ENCODE measurements at regions not wholly inside any gene's neighbourhood (a gene's known extent, or its start where the extent isn't known, plus 50 kb on each side); places are given as distances from the start of the nearest gene placed in this dataset.

DNA sequence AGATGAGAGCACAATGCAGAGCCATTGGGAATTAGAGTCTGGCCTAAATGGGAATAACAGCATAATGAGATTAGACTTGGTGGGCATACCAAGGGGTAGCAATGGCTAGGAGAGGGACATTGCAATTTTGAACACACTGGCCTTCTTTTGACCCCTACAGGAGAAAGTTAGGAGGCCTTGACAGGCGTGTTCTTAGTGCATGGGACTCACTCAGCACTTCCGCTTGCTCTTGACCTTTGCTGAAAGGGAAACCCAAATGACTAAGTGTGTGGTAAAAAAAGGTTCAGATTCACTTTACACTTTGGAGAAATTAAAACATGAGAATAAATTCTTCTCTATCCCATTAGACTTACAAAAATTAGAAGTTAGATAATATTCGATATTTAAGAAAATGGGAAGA is 317.4 kb downstream of the DIPK2A start:
- Histone ChIP-seq H3K36me3 (ENCODE audit: control insufficient read depth in 4 of 4, insufficient read depth in 3 of 4, low read depth in 1 of 4, low read length in 3 of 4) (no peaks in the 10 kb centered on the region), H3K27me3 (ENCODE audit: control insufficient read depth in 4 of 4, insufficient read depth in 4 of 4, low read length in 3 of 4) (no peaks in the 10 kb centered on the region), H3K9ac (ENCODE audit: low read depth in 1 of 2, low read length in 2 of 2) (no peak overlapping the region), H3K4me1 (ENCODE audit: control insufficient read depth in 4 of 4, insufficient read depth in 4 of 4, low read length in 3 of 4) (no peaks in the 10 kb centered on the region), H3K4me3 (ENCODE audit: low read depth in 1 of 3, low read length in 3 of 3) (no peak overlapping the region), H3K9me3 (ENCODE audit: control insufficient read depth in 4 of 4, low read length in 3 of 4) (peaks cover 0 to 1% (median 0%) of the 10 kb centered on the region in 4 donors), H3K27ac (ENCODE audit: low read depth in 1 of 2, low read length in 2 of 2) (no peak overlapping the region)
- TF ChIP-seq, protein P1, sequence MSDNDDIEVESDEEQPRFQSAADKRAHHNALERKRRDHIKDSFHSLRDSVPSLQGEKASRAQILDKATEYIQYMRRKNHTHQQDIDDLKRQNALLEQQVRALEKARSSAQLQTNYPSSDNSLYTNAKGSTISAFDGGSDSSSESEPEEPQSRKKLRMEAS (IDR thresholded peaks at IDR 0.05), result no peak
- TF ChIP-seq SP1 (IDR thresholded peaks at IDR 0.05) (no peak), FOXA1 (IDR thresholded peaks at IDR 0.05) (no peak), YY1 (IDR thresholded peaks at IDR 0.05) (no peak), EGR1 (IDR thresholded peaks at IDR 0.05; ENCODE audit: low read depth in 2 of 2) (no peak)
- TF ChIP-seq, protein P2, sequence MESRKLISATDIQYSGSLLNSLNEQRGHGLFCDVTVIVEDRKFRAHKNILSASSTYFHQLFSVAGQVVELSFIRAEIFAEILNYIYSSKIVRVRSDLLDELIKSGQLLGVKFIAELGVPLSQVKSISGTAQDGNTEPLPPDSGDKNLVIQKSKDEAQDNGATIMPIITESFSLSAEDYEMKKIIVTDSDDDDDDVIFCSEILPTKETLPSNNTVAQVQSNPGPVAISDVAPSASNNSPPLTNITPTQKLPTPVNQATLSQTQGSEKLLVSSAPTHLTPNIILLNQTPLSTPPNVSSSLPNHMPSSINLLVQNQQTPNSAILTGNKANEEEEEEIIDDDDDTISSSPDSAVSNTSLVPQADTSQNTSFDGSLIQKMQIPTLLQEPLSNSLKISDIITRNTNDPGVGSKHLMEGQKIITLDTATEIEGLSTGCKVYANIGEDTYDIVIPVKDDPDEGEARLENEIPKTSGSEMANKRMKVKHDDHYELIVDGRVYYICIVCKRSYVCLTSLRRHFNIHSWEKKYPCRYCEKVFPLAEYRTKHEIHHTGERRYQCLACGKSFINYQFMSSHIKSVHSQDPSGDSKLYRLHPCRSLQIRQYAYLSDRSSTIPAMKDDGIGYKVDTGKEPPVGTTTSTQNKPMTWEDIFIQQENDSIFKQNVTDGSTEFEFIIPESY (IDR thresholded peaks at IDR 0.05), result no peak
- WGBS, result 95% methylated on average over 3 of the region's 3 CpGs
- DNase-seq (ENCODE audit: low spot score), result no peak

DNA sequence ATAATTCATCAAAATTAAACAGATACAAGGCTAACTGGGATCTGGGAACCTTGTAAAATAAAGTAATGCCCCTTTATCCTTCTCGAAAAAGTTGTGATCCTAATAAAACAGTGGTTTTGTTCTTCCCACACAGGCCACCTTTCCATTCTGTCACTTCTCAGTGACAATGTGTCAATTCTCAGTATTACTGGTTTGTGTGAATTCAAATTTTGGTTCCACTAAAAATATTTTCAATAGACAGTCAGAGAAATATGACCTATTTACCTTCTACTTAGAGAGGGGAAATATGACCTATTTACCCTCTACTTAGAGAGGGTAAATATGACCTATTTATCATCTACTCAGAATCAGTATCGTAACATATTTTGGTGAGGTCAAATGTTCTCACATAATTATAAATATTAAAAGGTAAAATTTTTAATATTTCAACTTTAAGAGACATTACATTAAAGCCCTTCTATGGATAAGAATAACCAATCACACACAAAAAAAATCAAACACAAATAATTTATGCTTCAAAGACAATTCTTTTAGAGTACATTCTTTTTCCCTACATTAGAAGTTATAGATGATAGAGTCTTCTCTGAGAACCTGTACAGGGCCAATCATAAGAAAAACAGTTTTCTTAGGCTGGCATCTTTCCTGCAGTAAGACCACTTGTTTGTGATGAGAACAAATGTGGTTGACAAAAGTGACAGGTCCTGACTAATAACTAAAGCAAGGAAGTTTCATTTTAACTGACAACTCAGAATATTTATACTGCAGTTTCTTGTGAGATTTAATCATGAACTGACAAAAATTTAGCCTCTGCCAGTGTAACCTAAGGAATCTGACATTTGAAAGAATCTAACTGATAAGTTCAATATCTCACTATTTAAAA is 323.3 kb downstream of the DIPK2A start:
- Histone ChIP-seq H3K4me3 (ENCODE audit: low read depth in 1 of 3, low read length in 3 of 3) (no peak overlapping the region), H3K9ac (ENCODE audit: low read depth in 1 of 2, low read length in 2 of 2) (no peak overlapping the region), H3K36me3 (ENCODE audit: control insufficient read depth in 4 of 4, insufficient read depth in 3 of 4, low read depth in 1 of 4, low read length in 3 of 4) (no peaks in the 10 kb centered on the region), H3K27ac (ENCODE audit: low read depth in 1 of 2, low read length in 2 of 2) (no peak overlapping the region), H3K4me1 (ENCODE audit: control insufficient read depth in 4 of 4, insufficient read depth in 4 of 4, low read length in 3 of 4) (no peaks in the 10 kb centered on the region), H3K27me3 (ENCODE audit: control insufficient read depth in 4 of 4, insufficient read depth in 4 of 4, low read length in 3 of 4) (no peaks in the 10 kb centered on the region), H3K9me3 (ENCODE audit: control insufficient read depth in 4 of 4, low read length in 3 of 4) (peaks cover 0 to 1% (median 0%) of the 10 kb centered on the region in 4 donors)
- DNase-seq (ENCODE audit: low spot score), result no peak
- WGBS, result 79% methylated on average over 2 of the region's 2 CpGs
- no peak for TF ChIP-seq EGR1 (IDR thresholded peaks at IDR 0.05; ENCODE audit: low read depth in 2 of 2)

DNA sequence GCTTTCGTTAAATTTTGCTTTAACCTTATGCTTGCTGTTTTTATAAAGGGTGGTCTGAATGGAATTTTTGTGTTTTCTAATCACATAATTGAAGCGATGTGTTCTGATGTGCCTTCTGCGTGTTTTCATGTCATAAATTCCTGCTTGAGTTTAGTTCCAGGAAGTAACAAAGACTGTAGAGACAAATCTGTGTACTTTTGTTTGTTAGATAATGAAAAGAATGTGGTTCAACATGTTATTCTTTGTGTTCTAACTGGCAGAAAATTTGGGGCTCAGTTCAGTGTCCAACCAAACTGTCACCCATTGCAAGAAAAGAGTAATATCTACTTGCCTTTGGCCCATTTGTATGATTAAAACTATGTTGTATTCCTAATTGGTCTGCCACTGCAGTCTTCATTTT is 324.0 kb downstream of the DIPK2A start:
- DNase-seq (ENCODE audit: low spot score), result no peak
- Histone ChIP-seq H3K4me3 (ENCODE audit: low read depth in 1 of 3, low read length in 3 of 3) (no peak overlapping the region), H3K36me3 (ENCODE audit: control insufficient read depth in 4 of 4, insufficient read depth in 3 of 4, low read depth in 1 of 4, low read length in 3 of 4) (no peaks in the 10 kb centered on the region), H3K4me1 (ENCODE audit: control insufficient read depth in 4 of 4, insufficient read depth in 4 of 4, low read length in 3 of 4) (no peaks in the 10 kb centered on the region), H3K9ac (ENCODE audit: low read depth in 1 of 2, low read length in 2 of 2) (no peak overlapping the region), H3K27ac (ENCODE audit: low read depth in 1 of 2, low read length in 2 of 2) (no peak overlapping the region), H3K27me3 (ENCODE audit: control insufficient read depth in 4 of 4, insufficient read depth in 4 of 4, low read length in 3 of 4) (no peaks in the 10 kb centered on the region), H3K9me3 (ENCODE audit: control insufficient read depth in 4 of 4, low read length in 3 of 4) (peaks cover 0 to 1% (median 0%) of the 10 kb centered on the region in 4 donors)
- TF ChIP-seq TAF1 (conservative IDR thresholded peaks at IDR 0.05) (no peak), RXRA (IDR thresholded peaks at IDR 0.05) (no peak), SP1 (IDR thresholded peaks at IDR 0.05) (peak; percentile 9)
- 78% methylated on average over 3 of the region's 3 CpGs for WGBS

DNA sequence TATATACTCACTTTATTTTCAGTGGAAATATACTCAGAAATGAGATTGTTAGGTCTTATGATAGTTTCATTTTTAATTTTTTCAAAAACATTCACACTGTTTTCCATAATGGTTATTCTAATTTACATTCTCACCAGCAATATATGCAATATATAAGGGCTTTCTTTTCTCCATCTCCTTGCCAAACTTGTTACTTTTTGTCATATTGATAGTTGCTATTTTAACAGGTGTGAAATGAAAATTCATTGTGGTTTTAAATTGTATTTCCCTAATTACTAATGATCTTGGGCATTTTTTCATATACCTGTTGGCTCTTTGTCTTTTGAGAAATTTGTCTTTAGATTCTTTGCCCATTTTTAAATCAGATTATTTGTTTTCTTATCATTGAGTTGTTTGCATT is 325.2 kb downstream of the DIPK2A start:
- Histone ChIP-seq H3K9me3 (ENCODE audit: control insufficient read depth in 4 of 4, low read length in 3 of 4) (no peaks in the 10 kb centered on the region), H3K4me3 (ENCODE audit: low read depth in 1 of 3, low read length in 3 of 3) (no peak overlapping the region), H3K9ac (ENCODE audit: low read depth in 1 of 2, low read length in 2 of 2) (no peak overlapping the region), H3K4me1 (ENCODE audit: control insufficient read depth in 4 of 4, insufficient read depth in 4 of 4, low read length in 3 of 4) (no peaks in the 10 kb centered on the region), H3K36me3 (ENCODE audit: control insufficient read depth in 4 of 4, insufficient read depth in 3 of 4, low read depth in 1 of 4, low read length in 3 of 4) (no peaks in the 10 kb centered on the region), H3K27me3 (ENCODE audit: control insufficient read depth in 4 of 4, insufficient read depth in 4 of 4, low read length in 3 of 4) (no peaks in the 10 kb centered on the region), H3K27ac (ENCODE audit: low read depth in 1 of 2, low read length in 2 of 2) (no peak overlapping the region)
- no peak for DNase-seq (ENCODE audit: low spot score)
- no peak for TF ChIP-seq TAF1 (conservative IDR thresholded peaks at IDR 0.05)
- no peak for TF ChIP-seq JUND (IDR thresholded peaks at IDR 0.05)
- TF ChIP-seq, protein P3, sequence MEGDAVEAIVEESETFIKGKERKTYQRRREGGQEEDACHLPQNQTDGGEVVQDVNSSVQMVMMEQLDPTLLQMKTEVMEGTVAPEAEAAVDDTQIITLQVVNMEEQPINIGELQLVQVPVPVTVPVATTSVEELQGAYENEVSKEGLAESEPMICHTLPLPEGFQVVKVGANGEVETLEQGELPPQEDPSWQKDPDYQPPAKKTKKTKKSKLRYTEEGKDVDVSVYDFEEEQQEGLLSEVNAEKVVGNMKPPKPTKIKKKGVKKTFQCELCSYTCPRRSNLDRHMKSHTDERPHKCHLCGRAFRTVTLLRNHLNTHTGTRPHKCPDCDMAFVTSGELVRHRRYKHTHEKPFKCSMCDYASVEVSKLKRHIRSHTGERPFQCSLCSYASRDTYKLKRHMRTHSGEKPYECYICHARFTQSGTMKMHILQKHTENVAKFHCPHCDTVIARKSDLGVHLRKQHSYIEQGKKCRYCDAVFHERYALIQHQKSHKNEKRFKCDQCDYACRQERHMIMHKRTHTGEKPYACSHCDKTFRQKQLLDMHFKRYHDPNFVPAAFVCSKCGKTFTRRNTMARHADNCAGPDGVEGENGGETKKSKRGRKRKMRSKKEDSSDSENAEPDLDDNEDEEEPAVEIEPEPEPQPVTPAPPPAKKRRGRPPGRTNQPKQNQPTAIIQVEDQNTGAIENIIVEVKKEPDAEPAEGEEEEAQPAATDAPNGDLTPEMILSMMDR (IDR thresholded peaks at IDR 0.05; ENCODE audit: low read depth, low read length, missing input control), result no peak
- TF ChIP-seq NR2F2 (IDR thresholded peaks at IDR 0.05), result no peak
- no peak for TF ChIP-seq FOXA2 (IDR thresholded peaks at IDR 0.05)
- TF ChIP-seq, protein P1 (IDR thresholded peaks at IDR 0.05), result no peak
- TF ChIP-seq RAD21 (IDR thresholded peaks at IDR 0.05), result no peak
- TF ChIP-seq EGR1 (IDR thresholded peaks at IDR 0.05; ENCODE audit: low read depth in 2 of 2), result no peak
- TF ChIP-seq HNF4G (IDR thresholded peaks at IDR 0.05), result no peak
- TF ChIP-seq, protein P4, sequence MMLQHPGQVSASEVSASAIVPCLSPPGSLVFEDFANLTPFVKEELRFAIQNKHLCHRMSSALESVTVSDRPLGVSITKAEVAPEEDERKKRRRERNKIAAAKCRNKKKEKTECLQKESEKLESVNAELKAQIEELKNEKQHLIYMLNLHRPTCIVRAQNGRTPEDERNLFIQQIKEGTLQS (IDR thresholded peaks at IDR 0.05), result no peak
- TF ChIP-seq SP1 (IDR thresholded peaks at IDR 0.05), result no peak
- TF ChIP-seq GABPA (IDR thresholded peaks at IDR 0.05 in 1 of 2, conservative IDR thresholded peaks at IDR 0.05 in 1 of 2), result no peak
- TF ChIP-seq HNF4A (conservative IDR thresholded peaks at IDR 0.05), result no peak
